CD4-positive, alpha-beta T cell (primary cell): ENCODE measurements at regions not wholly inside any gene's neighbourhood (a gene's known extent, or its start where the extent isn't known, plus 50 kb on each side); places are given as distances from the start of the nearest gene placed in this dataset.

Experiments
- ATAC-seq: fragments of 200-7000 bp; cut with Tn5 transposase; one replicate; pipeline ENCODE4 v1.10.0; 2022; ENCODE audit warnings: mild to moderate bottlenecking; ENCODE audit not compliant: poor library complexity
- CTCF ChIA-PET: fragments of 350-600 bp; sonication (Branson Sonifier 250); formaldehyde crosslinking; loops from one replicate; lab custom pipeline; 2021; ENCODE audit warnings: antibody characterized with exemption, inconsistent platforms; lab: Charles Lee
- POLR2A ChIA-PET: fragments of 350-600 bp; sonication (Branson Sonifier 250); formaldehyde crosslinking; loops from one replicate; lab custom pipeline; 2021; ENCODE audit warnings: antibody characterized with exemption, inconsistent platforms; lab: Charles Lee
- DNase-seq, 14 experiments: peaks; one replicate each; pipeline ENCODE4 v3.0.0-alpha.2; 2013 to 2020; ENCODE audit warnings: mixed read lengths in 2 of 14
- H3K27ac ChIP-seq, 2 donors: one replicate each; pipeline versions ENCODE4 v1.5.1 to v1.7.0; 2013; ENCODE audit warnings: low read length in 2 of 2, low read depth in 1 of 2, mild to moderate bottlenecking in 1 of 2
- H3K27me3 ChIP-seq, 2 experiments: 1 replicate in 1 of 2; 2 replicates in 1 of 2; pipeline versions ENCODE4 v1.6.1 to v1.7.0; 2013; ENCODE audit warnings: low read length in 2 of 2, control low read depth in 1 of 2, mild to moderate bottlenecking in 1 of 2, moderate library complexity in 1 of 2; ENCODE audit not compliant: insufficient read depth in 2 of 2, control insufficient read depth in 1 of 2
- H3K36me3 ChIP-seq: one replicate; pipeline ENCODE4 v1.6.1; 2013; ENCODE audit warnings: low read length, control low read depth; ENCODE audit not compliant: insufficient read depth
- H3K4me1 ChIP-seq: one replicate; pipeline ENCODE4 v1.6.1; 2013; ENCODE audit warnings: low read length, control low read depth; ENCODE audit not compliant: insufficient read depth
- H3K4me3 ChIP-seq: one replicate; pipeline ENCODE4 v1.5.1; 2013; ENCODE audit warnings: mild to moderate bottlenecking, low read length, moderate library complexity
- H3K9me3 ChIP-seq, 2 experiments: 1 replicate in 1 of 2; 2 replicates in 1 of 2; pipeline versions ENCODE4 v1.6.1 to v1.7.0; 2013; ENCODE audit warnings: low read length in 2 of 2, mild to moderate bottlenecking in 2 of 2, control low read depth in 1 of 2, moderate library complexity in 1 of 2; ENCODE audit not compliant: control insufficient read depth in 1 of 2, insufficient read depth in 1 of 2
- H3K27ac Mint-ChIP-seq: one replicate; pipeline ENCODE4 v1.8.0; 2020; ENCODE audit warnings: mixed read lengths
- H3K27me3 Mint-ChIP-seq: one replicate; pipeline ENCODE4 v1.8.0; 2021; ENCODE audit warnings: mixed read lengths
- H3K36me3 Mint-ChIP-seq: one replicate; pipeline ENCODE4 v1.8.0; 2021; ENCODE audit warnings: low read depth, mixed read lengths
- H3K4me1 Mint-ChIP-seq: one replicate; pipeline ENCODE4 v1.8.0; 2021; ENCODE audit warnings: low read depth, mixed read lengths
- H3K4me3 Mint-ChIP-seq: one replicate; pipeline ENCODE4 v1.8.0; 2020; ENCODE audit warnings: mild to moderate bottlenecking, mixed read lengths
- H3K9me3 Mint-ChIP-seq: one replicate; pipeline ENCODE4 v1.8.0; 2020; ENCODE audit warnings: mixed read lengths
- CTCF ChIP-seq: fragments of 200-600 bp; IDR thresholded peaks from one replicate; pipeline ENCODE4 v1.8.0; 2022; ENCODE audit warnings: antibody characterized with exemption, mild to moderate bottlenecking
- intact Hi-C, 2 experiments: fragments of 100-400 bp; cut with DNase I in 1 of 2; cut with micrococcal nuclease in 1 of 2; formaldehyde crosslinking; loops; one replicate each; pipeline versions ENCODE4 v1.15.1 to v1.9.0; 2023 to 2025; cut with DNase I, micrococcal nuclease

- ATAC-seq: no peak
- no peaks in the 10 kb centered on the region for H3K4me1 ChIP-seq
- Mint-ChIP-seq H3K4me1 (no peaks in the 10 kb centered on the region), H3K9me3 (peaks cover 3% of the 10 kb centered on the region), H3K36me3 (no peaks in the 10 kb centered on the region), H3K27me3 (peaks cover 5% of the 10 kb centered on the region), H3K27ac (no peak overlapping the region), H3K4me3 (no peak overlapping the region)
- no peak for DNase-seq
- H3K9me3 ChIP-seq: peaks cover 0 to 14% of the 10 kb centered on the region in 2 experiments
- intact Hi-C loops: no loop called here
- no peak overlapping the region for H3K27ac ChIP-seq
- TF ChIP-seq CTCF: no peak
- CTCF ChIA-PET: no interaction called here
- H3K36me3 ChIP-seq: no peaks in the 10 kb centered on the region
- H3K4me3 ChIP-seq: no peak overlapping the region
- POLR2A ChIA-PET: no interaction called here
- peaks cover 0 to 2% of the 10 kb centered on the region in 2 experiments for H3K27me3 ChIP-seq
Observed at GRCh38 chr20:50415021-50415515, 95.1 kb upstream of the PTPN1 start.

DNA sequence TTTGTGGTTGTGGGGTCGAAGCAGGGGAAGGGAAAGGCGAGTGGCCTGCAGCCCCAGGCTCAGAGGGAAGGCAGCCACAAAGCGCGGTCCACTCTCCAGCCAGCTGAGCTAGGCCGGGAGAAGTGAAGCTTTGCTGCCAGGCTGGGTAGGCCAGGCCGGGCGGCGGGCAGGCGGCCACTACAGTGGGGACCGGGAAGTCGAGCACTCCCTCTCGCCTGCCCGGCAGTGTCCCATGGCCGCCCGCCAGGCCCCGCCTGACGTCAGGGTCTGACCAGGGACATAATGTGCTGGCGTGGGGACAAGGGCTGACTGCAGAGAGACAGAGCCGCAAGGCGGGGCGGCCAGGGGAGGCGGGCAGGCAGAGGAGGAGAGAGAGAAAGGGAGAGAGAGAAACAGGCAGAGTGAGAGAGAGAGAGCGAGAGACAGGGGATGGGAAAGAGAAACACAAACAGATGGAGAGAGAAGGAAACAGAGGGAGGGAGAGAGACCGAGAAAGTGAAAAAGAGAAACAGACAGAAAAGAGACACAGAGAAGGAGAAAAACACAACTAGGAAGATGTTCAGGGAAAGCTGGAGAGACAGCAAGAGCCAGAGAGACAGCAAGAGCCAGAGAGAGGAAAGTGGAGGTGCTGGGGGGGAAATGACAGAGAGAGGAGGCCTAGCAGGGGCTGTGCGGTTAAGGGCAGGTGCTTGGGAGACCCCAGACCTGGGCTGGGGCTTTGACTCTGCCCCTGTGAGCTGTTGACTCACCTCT is 94.5 kb upstream of the PTPN1 start:
- Mint-ChIP-seq H3K27ac (no peak overlapping the region), H3K4me1 (no peaks in the 10 kb centered on the region), H3K4me3 (no peak overlapping the region), H3K27me3 (peaks cover 5% of the 10 kb centered on the region), H3K36me3 (no peaks in the 10 kb centered on the region), H3K9me3 (peaks cover 3% of the 10 kb centered on the region)
- intact Hi-C loops: no loop called here
- Histone ChIP-seq H3K27ac (no peak overlapping the region), H3K4me1 (no peaks in the 10 kb centered on the region), H3K4me3 (no peak overlapping the region), H3K36me3 (no peaks in the 10 kb centered on the region), H3K9me3 (peaks cover 0 to 8% of the 10 kb centered on the region in 2 experiments), H3K27me3 (peaks cover 0 to 3% of the 10 kb centered on the region in 2 experiments)
- POLR2A ChIA-PET: no interaction called here
- CTCF ChIA-PET: no interaction called here
- no peak for TF ChIP-seq CTCF
- DNase-seq: no peak
- no peak for ATAC-seq

DNA sequence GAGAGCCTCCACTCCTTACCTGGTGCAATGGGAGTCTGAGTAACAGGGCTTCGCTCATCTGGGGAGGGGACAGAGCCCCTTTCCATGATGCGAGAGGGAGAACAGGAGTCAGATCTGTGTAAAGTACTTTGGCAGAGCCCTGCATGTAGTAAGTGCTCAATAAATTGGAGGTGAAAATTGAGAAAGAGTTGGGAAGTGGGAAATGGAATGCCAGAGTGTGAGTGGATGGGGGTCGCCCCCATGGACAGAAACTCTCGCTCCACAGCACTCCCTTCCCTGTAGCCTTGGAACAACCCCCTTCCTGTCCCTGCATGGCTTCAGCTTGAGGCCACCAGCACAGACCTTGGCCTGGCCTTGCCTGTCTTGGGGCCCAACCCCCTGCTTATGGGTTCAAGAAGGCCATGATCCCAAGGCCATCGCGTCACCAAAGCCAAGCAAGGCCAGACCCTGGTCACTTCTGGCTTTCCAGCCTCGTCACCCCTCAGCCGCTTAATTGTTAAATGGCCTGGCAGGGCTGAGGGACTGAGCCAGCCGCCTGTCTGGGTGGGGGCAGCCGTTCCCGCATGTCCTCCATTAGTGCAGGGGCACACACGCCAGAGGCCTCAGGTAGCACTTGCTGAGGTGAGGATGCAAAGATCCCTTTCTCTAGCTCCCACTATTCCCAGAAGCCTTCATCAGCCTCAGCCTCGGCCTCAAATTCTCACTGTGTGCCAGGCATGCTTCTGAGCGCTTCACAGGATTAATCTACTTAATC is 93.7 kb upstream of the PTPN1 start:
- POLR2A ChIA-PET: no interaction called here
- ATAC-seq: no peak
- no peak overlapping the region for H3K4me3 Mint-ChIP-seq
- Histone ChIP-seq H3K36me3 (no peaks in the 10 kb centered on the region), H3K4me1 (no peaks in the 10 kb centered on the region), H3K27ac (no peak overlapping the region), H3K4me3 (no peak overlapping the region), H3K9me3 (peaks cover 2 to 7% of the 10 kb centered on the region in 2 experiments), H3K27me3 (peaks cover 0 to 3% of the 10 kb centered on the region in 2 experiments)
- CTCF ChIA-PET: no interaction called here
- H3K27ac Mint-ChIP-seq: no peak overlapping the region
- H3K4me1 Mint-ChIP-seq: no peaks in the 10 kb centered on the region
- no peaks in the 10 kb centered on the region for H3K36me3 Mint-ChIP-seq
- no peak for TF ChIP-seq CTCF
- intact Hi-C loops: no loop called here
- DNase-seq: no peak
- peaks cover 5% of the 10 kb centered on the region for H3K27me3 Mint-ChIP-seq
- peaks cover 3% of the 10 kb centered on the region for H3K9me3 Mint-ChIP-seq
